GM19324 (cell line): ENCODE measurements at regions not wholly inside any gene's neighbourhood (a gene's known extent, or its start where the extent isn't known, plus 50 kb on each side); places are given as distances from the start of the nearest gene placed in this dataset.

Experiments used
- ATAC-seq: cut with Tn5 transposase; IDR thresholded peaks from one replicate; pipeline ENCODE4 v1.9.1; 2021; ENCODE audit warnings: mild to moderate bottlenecking, moderate library complexity; ENCODE audit not compliant: unreplicated experiment, low FRiP score

GRCh38 chr2:226247289-226248275 is 552.0 kb downstream of the IRS1 start:
- no peak for ATAC-seq

- ATAC-seq: no peak
Measured at GRCh38 chr2:226234187-226234586, 565.4 kb downstream of the IRS1 start.

GRCh38 chr2:226233388-226233787 is 566.2 kb downstream of the IRS1 start:
- ATAC-seq: no peak

GRCh38 chr2:226228080-226228479 is 571.5 kb downstream of the IRS1 start:
- no peak for ATAC-seq

- ATAC-seq: no peak
Measured at GRCh38 chr2:226227341-226227740, 572.3 kb downstream of the IRS1 start.

- ATAC-seq: no peak
Measured at GRCh38 chr2:226223704-226224103, 575.9 kb downstream of the IRS1 start.

- ATAC-seq: no peak
Measured at GRCh38 chr2:226220511-226220910, 579.1 kb downstream of the IRS1 start.

- ATAC-seq: no peak
Measured at GRCh38 chr2:226217191-226217590, 582.4 kb downstream of the IRS1 start.

- ATAC-seq: no peak
Measured at GRCh38 chr2:226216575-226216974, 583.0 kb downstream of the IRS1 start.

- peak; percentile 87 for ATAC-seq
Measured at GRCh38 chr2:226215902-226216503, 583.6 kb downstream of the IRS1 start.

GRCh38 chr2:226213717-226214116 is 585.9 kb downstream of the IRS1 start:
- no peak for ATAC-seq

GRCh38 chr2:226211439-226211838 is 588.2 kb downstream of the IRS1 start:
- ATAC-seq: no peak

GRCh38 chr2:226208726-226209125 is 590.9 kb downstream of the IRS1 start:
- no peak for ATAC-seq

- no peak for ATAC-seq
Measured at GRCh38 chr2:226207671-226208070, 591.9 kb downstream of the IRS1 start.

- no peak for ATAC-seq
Measured at GRCh38 chr2:226199555-226199954, 600.1 kb downstream of the IRS1 start.

GRCh38 chr2:226198956-226199355 is 600.7 kb downstream of the IRS1 start:
- no peak for ATAC-seq

- no peak for ATAC-seq
Measured at GRCh38 chr2:226190479-226191252, 609.0 kb downstream of the IRS1 start.

- ATAC-seq: no peak
Measured at GRCh38 chr2:226189061-226189460, 610.6 kb downstream of the IRS1 start.

- ATAC-seq: no peak
Measured at GRCh38 chr2:226187616-226188015, 612.0 kb downstream of the IRS1 start.

- ATAC-seq: no peak
Measured at GRCh38 chr2:226187156-226187555, 612.5 kb downstream of the IRS1 start.

- ATAC-seq: no peak
Measured at GRCh38 chr2:226185616-226186211, 613.9 kb downstream of the IRS1 start.
